Osteoblast (primary cell): ENCODE measurements at regions not wholly inside any gene's neighbourhood (a gene's known extent, or its start where the extent isn't known, plus 50 kb on each side); places are given as distances from the start of the nearest gene placed in this dataset.

Experiments used
- DNase-seq: peaks from one replicate; pipeline ENCODE4 v3.0.0; 2011; ENCODE audit warnings: low spot score, mixed read lengths; ENCODE audit not compliant: insufficient read length; ENCODE audit errors: missing footprints
- H2AFZ ChIP-seq: 2 replicates; pipeline ENCODE4 v1.6.0; 2011; ENCODE audit warnings: mild to moderate bottlenecking, low read length
- H3K27ac ChIP-seq: 2 replicates; pipeline ENCODE4 v1.5.1; 2011; ENCODE audit warnings: mild to moderate bottlenecking, low read depth, low read length, moderate library complexity
- H3K27me3 ChIP-seq: 2 replicates; pipeline ENCODE4 v1.6.0; 2012; ENCODE audit warnings: mild to moderate bottlenecking, control low read depth, inconsistent platforms, low read length, moderate library complexity; ENCODE audit not compliant: insufficient read depth
- H3K36me3 ChIP-seq: 2 replicates; pipeline ENCODE4 v1.5.1; 2011; ENCODE audit warnings: mild to moderate bottlenecking, low read length, control low read depth, moderate library complexity; ENCODE audit not compliant: insufficient read depth
- H3K4me1 ChIP-seq: 2 replicates; pipeline ENCODE4 v1.5.1; 2011; ENCODE audit warnings: mild to moderate bottlenecking, low read length, control low read depth, moderate library complexity; ENCODE audit not compliant: insufficient read depth
- H3K4me2 ChIP-seq: 2 replicates; pipeline ENCODE4 v1.6.0; 2011; ENCODE audit warnings: mild to moderate bottlenecking, low read length; ENCODE audit not compliant: insufficient read depth
- H3K4me3 ChIP-seq: fragments of 200-600 bp; sonication (generic); 3 replicates; pipeline ENCODE4 v1.5.1; 2012; ENCODE audit warnings: mild to moderate bottlenecking, low read length, inconsistent platforms; ENCODE audit not compliant: insufficient read depth
- H3K79me2 ChIP-seq: 2 replicates; pipeline ENCODE4 v1.6.0; 2012; ENCODE audit warnings: mild to moderate bottlenecking, low read length, control low read depth, inconsistent platforms; ENCODE audit not compliant: insufficient read depth
- H3K9me3 ChIP-seq: 2 replicates; pipeline ENCODE4 v1.5.1; 2011; ENCODE audit warnings: low read depth, low read length, control low read depth
- H4K20me1 ChIP-seq: 2 replicates; pipeline ENCODE4 v1.6.0; 2012; ENCODE audit warnings: mild to moderate bottlenecking, low read length, control low read depth; ENCODE audit not compliant: insufficient read depth
- TF ChIP-seq, protein P1 (sequence below): IDR thresholded peaks from 2 replicates; pipeline ENCODE4 v1.5.1; 2011; ENCODE audit warnings: mild to moderate bottlenecking, low read depth, low read length, moderate library complexity; ENCODE audit errors: extremely low read depth

DNA sequence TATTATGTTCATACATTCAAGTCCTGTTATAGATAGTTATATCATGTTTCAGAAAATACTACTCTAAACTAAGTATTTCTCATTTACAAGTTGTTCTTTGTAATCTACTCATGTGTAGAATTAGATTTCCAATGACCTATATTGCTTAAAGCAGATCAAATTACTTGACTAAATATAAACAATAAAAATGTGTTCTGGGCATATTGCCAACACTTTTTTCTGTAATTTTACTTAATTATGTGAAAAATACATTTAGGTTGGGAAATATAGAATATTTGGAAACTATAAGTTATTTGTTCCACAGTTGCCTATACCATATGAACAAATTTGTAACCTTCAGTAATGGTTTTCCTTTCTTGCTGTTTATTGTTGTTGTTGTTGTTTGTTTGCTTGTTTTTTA, 275.2 kb upstream of the PCDH9 start:
- H3K36me3 ChIP-seq, result no peaks in the 10 kb centered on the region
- no peaks in the 10 kb centered on the region for H3K79me2 ChIP-seq
- H3K4me2 ChIP-seq, result no peak overlapping the region
- TF ChIP-seq, protein P1, sequence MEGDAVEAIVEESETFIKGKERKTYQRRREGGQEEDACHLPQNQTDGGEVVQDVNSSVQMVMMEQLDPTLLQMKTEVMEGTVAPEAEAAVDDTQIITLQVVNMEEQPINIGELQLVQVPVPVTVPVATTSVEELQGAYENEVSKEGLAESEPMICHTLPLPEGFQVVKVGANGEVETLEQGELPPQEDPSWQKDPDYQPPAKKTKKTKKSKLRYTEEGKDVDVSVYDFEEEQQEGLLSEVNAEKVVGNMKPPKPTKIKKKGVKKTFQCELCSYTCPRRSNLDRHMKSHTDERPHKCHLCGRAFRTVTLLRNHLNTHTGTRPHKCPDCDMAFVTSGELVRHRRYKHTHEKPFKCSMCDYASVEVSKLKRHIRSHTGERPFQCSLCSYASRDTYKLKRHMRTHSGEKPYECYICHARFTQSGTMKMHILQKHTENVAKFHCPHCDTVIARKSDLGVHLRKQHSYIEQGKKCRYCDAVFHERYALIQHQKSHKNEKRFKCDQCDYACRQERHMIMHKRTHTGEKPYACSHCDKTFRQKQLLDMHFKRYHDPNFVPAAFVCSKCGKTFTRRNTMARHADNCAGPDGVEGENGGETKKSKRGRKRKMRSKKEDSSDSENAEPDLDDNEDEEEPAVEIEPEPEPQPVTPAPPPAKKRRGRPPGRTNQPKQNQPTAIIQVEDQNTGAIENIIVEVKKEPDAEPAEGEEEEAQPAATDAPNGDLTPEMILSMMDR, result no peak
- no peak overlapping the region for H3K27ac ChIP-seq
- H4K20me1 ChIP-seq, result no peaks in the 10 kb centered on the region
- H3K4me1 ChIP-seq, result no peaks in the 10 kb centered on the region
- H3K9me3 ChIP-seq, result no peaks in the 10 kb centered on the region
- no peak for DNase-seq
- no peak overlapping the region for H2AFZ ChIP-seq
- no peak overlapping the region for H3K4me3 ChIP-seq
- no peaks in the 10 kb centered on the region for H3K27me3 ChIP-seq

- Histone ChIP-seq H3K27me3 (no peaks in the 10 kb centered on the region), H3K36me3 (no peaks in the 10 kb centered on the region), H3K4me1 (no peaks in the 10 kb centered on the region), H3K79me2 (no peaks in the 10 kb centered on the region), H4K20me1 (no peaks in the 10 kb centered on the region), H3K27ac (no peak overlapping the region), H3K4me2 (no peak overlapping the region), H2AFZ (no peak overlapping the region), H3K4me3 (no peak overlapping the region), H3K9me3 (no peaks in the 10 kb centered on the region)
- TF ChIP-seq, protein P1, result no peak
- DNase-seq, result no peak
Observed at GRCh38 chr13:67498948-67499347, 268.8 kb upstream of the PCDH9 start.

DNA sequence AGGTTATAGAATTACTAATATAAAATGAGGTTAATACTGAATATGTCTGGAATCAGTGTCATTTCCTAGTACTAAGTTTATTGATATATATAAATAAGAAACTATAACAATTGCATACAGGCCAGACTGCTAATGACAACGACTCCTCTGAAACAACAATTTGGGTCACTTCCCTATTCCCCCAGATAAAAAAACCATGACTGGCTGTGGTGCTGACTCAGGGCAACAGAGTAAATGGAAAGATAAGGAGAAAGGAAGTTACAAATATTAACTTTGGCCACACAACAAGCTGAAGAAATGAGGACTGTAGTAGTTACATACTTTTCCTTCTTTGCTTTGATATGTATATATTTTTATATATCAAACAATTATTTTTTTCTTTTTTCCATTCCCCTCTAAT, 263.7 kb upstream of the PCDH9 start:
- no peak overlapping the region for H3K4me3 ChIP-seq
- no peaks in the 10 kb centered on the region for H3K36me3 ChIP-seq
- H3K27me3 ChIP-seq, result no peaks in the 10 kb centered on the region
- no peaks in the 10 kb centered on the region for H3K79me2 ChIP-seq
- TF ChIP-seq, protein P1, result no peak
- no peak overlapping the region for H3K4me2 ChIP-seq
- H2AFZ ChIP-seq, result no peak overlapping the region
- no peak overlapping the region for H3K27ac ChIP-seq
- H3K9me3 ChIP-seq, result no peaks in the 10 kb centered on the region
- no peaks in the 10 kb centered on the region for H4K20me1 ChIP-seq
- DNase-seq, result no peak
- no peaks in the 10 kb centered on the region for H3K4me1 ChIP-seq

DNA sequence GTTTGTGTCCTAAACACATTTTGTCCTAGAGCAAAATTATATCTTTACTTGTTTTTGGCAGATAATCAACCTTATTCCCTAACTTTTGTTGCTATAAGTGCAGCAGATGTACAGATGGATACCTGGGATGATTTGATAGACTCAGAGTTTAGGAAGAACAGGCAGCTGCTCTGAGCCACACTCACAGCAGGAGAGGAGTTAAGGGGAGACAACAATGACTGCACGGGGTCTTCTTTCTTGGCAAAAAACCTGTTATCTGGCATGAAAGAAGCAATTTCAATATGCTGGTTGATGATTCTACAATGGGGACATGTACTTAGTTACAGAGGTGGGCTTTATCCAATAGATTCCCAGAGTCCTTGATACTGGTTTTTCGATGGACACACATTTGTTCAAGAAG, 258.9 kb upstream of the PCDH9 start:
- H3K27ac ChIP-seq, result no peak overlapping the region
- no peaks in the 10 kb centered on the region for H3K9me3 ChIP-seq
- H3K79me2 ChIP-seq, result no peaks in the 10 kb centered on the region
- TF ChIP-seq, protein P1, result no peak
- no peaks in the 10 kb centered on the region for H3K36me3 ChIP-seq
- H3K4me2 ChIP-seq, result no peak overlapping the region
- no peaks in the 10 kb centered on the region for H4K20me1 ChIP-seq
- no peak overlapping the region for H3K4me3 ChIP-seq
- no peaks in the 10 kb centered on the region for H3K27me3 ChIP-seq
- DNase-seq, result no peak
- H3K4me1 ChIP-seq, result no peaks in the 10 kb centered on the region
- H2AFZ ChIP-seq, result no peak overlapping the region
